HT-29 (cell line): ENCODE measurements at regions not wholly inside any gene's neighbourhood (a gene's known extent, or its start where the extent isn't known, plus 50 kb on each side); places are given as distances from the start of the nearest gene placed in this dataset.
"Not testable (repeated sequence)": the region's sequence is repeated elsewhere in the genome, so short reads cannot be mapped to it uniquely, and the experiment has no call there.

Experiments used
- DNase-seq: peaks from one replicate; pipeline ENCODE4 v3.0.0-alpha.2; 2015; ENCODE audit warnings: low spot score

- peak; percentile 59 for DNase-seq
These were observed 220.2 kb downstream of the SHQ1 start for GRCh38 chr3:72628065-72628464.

- DNase-seq: no peak
These were observed 221.0 kb downstream of the SHQ1 start for GRCh38 chr3:72627271-72627670.

GRCh38 chr3:72625602-72626337 is 222.5 kb downstream of the SHQ1 start:
- DNase-seq: no peak

GRCh38 chr3:72624656-72625055 is 223.6 kb downstream of the SHQ1 start:
- DNase-seq: no peak

GRCh38 chr3:72618739-72619138 is 229.5 kb downstream of the SHQ1 start:
- DNase-seq: no peak

GRCh38 chr3:72617424-72618024 is 230.7 kb downstream of the SHQ1 start:
- DNase-seq: no peak

GRCh38 chr3:72615776-72616175 is 232.5 kb downstream of the SHQ1 start:
- DNase-seq: no peak

- no peak for DNase-seq
These were observed 233.1 kb downstream of the SHQ1 start for GRCh38 chr3:72615182-72615581.

GRCh38 chr3:72614394-72615074 is 233.7 kb downstream of the SHQ1 start:
- no peak for DNase-seq

GRCh38 chr3:72613871-72614270 is 234.4 kb downstream of the SHQ1 start:
- DNase-seq: no peak

GRCh38 chr3:72609114-72609513 is 239.1 kb downstream of the SHQ1 start:
- not testable (repeated sequence) for DNase-seq

- DNase-seq: peak; percentile 23
These were observed 242.0 kb downstream of the SHQ1 start for GRCh38 chr3:72606005-72606800.

- no peak for DNase-seq
These were observed 243.9 kb downstream of the SHQ1 start for GRCh38 chr3:72604328-72604727.

GRCh38 chr3:72601983-72602750 is 246.1 kb downstream of the SHQ1 start:
- no peak for DNase-seq

GRCh38 chr3:72601060-72601459 is 247.2 kb downstream of the SHQ1 start:
- no peak for DNase-seq

- DNase-seq: no peak
These were observed 250.5 kb downstream of the SHQ1 start for GRCh38 chr3:72597756-72598195.

- no peak for DNase-seq
These were observed 251.2 kb downstream of the SHQ1 start for GRCh38 chr3:72597043-72597442.

GRCh38 chr3:72595927-72596610 is 252.2 kb downstream of the SHQ1 start:
- no peak for DNase-seq

- no peak for DNase-seq
These were observed 252.9 kb downstream of the SHQ1 start for GRCh38 chr3:72595376-72595775.

- no peak for DNase-seq
These were observed 253.5 kb downstream of the SHQ1 start for GRCh38 chr3:72594615-72595215.
